T-cell (primary cell): ENCODE measurements at regions not wholly inside any gene's neighbourhood (a gene's known extent, or its start where the extent isn't known, plus 50 kb on each side); places are given as distances from the start of the nearest gene placed in this dataset.

Source experiments
- ATAC-seq, 4 experiments: fragments of 200-7000 bp in 3 of 4; fragments of 150-1000 bp in 1 of 4; cut with Tn5 transposase; replicated peaks in 1 of 4; 1 replicate in 3 of 4; 2 replicates in 1 of 4; pipeline ENCODE4 v1.10.0; 2021; ENCODE audit warnings: moderate library complexity in 3 of 4, mild to moderate bottlenecking in 2 of 4, moderate number of reproducible peaks in 1 of 4
- CTCF ChIA-PET, 2 donors: fragments of 300-600 bp; sonication (Branson Sonifier 250); formaldehyde crosslinking; loops; one replicate each; lab custom pipeline; 2022; ENCODE audit warnings: antibody characterized with exemption in 2 of 2; lab: Charles Lee
- POLR2A ChIA-PET, 2 donors: fragments of 300-600 bp; sonication (Branson Sonifier 250); formaldehyde crosslinking; loops; one replicate each; lab custom pipeline; 2022; ENCODE audit warnings: antibody characterized with exemption in 2 of 2; lab: Charles Lee
- DNase-seq, 35 experiments: peaks; one replicate each; pipeline versions ENCODE4 v3.0.0 to v3.0.0-alpha.2; 2013 to 2023
- H3K27ac ChIP-seq: one replicate; pipeline ENCODE4 v1.5.1; 2013; ENCODE audit warnings: low read length
- H3K27me3 ChIP-seq, 2 experiments: replicated peaks in 1 of 2; 1 replicate in 1 of 2; 2 replicates in 1 of 2; pipeline versions ENCODE4 v1.6.1 to v1.7.0; 2013; ENCODE audit warnings: low read length in 1 of 2, mixed read lengths in 1 of 2; ENCODE audit not compliant: control insufficient read depth in 2 of 2, insufficient read depth in 2 of 2; ENCODE audit errors: extremely low read depth in 1 of 2
- H3K36me3 ChIP-seq, 2 donors: 1 replicate in 1 of 2; 2 replicates in 1 of 2; pipeline versions ENCODE4 v1.6.1 to v1.7.0; 2013; ENCODE audit warnings: low read length in 1 of 2; ENCODE audit not compliant: control insufficient read depth in 2 of 2, insufficient read depth in 1 of 2; ENCODE audit errors: extremely low read depth in 1 of 2
- H3K4me1 ChIP-seq, 2 experiments: 1 replicate in 1 of 2; 2 replicates in 1 of 2; pipeline versions ENCODE4 v1.6.1 to v1.7.0; 2013; ENCODE audit warnings: low read length in 2 of 2, mixed read lengths in 1 of 2; ENCODE audit not compliant: insufficient read depth in 2 of 2, control insufficient read depth in 1 of 2; ENCODE audit errors: extremely low read depth in 1 of 2
- H3K4me3 ChIP-seq, 2 donors: 1 replicate in 1 of 2; 2 replicates in 1 of 2; pipeline versions ENCODE4 v1.5.1 to v1.7.0; 2013; ENCODE audit warnings: mild to moderate bottlenecking in 2 of 2, low read length in 1 of 2, moderate library complexity in 1 of 2; ENCODE audit not compliant: control insufficient read depth in 1 of 2; ENCODE audit errors: extremely low read depth in 1 of 2
- H3K9me3 ChIP-seq: 2 replicates; pipeline ENCODE4 v1.7.0; 2013
- H3K27ac Mint-ChIP-seq, 2 donors: one replicate each; pipeline ENCODE4 v1.8.0; 2020 to 2021; ENCODE audit warnings: mild to moderate bottlenecking in 2 of 2, mixed read lengths in 2 of 2
- H3K27me3 Mint-ChIP-seq, 2 donors: one replicate each; pipeline ENCODE4 v1.8.0; 2021 to 2022; ENCODE audit warnings: mixed read lengths in 2 of 2
- H3K36me3 Mint-ChIP-seq: one replicate; pipeline ENCODE4 v1.8.0; 2021; ENCODE audit warnings: mixed read lengths
- H3K4me1 Mint-ChIP-seq, 3 donors: one replicate each; pipeline ENCODE4 v1.8.0; 2020 to 2022; ENCODE audit warnings: mixed read lengths in 3 of 3, mild to moderate bottlenecking in 1 of 3
- H3K4me3 Mint-ChIP-seq, 3 donors: one replicate each; pipeline ENCODE4 v1.8.0; 2020 to 2022; ENCODE audit warnings: mild to moderate bottlenecking in 3 of 3, mixed read lengths in 3 of 3, moderate library complexity in 3 of 3
- H3K9me3 Mint-ChIP-seq, 3 donors: one replicate each; pipeline ENCODE4 v1.8.0; 2020 to 2022; ENCODE audit warnings: mixed read lengths in 3 of 3
- WGBS: methylation state at CpG from one replicate; pipeline ENCODE4 v1.1.5; 2013; ENCODE audit warnings: missing lambda C conversion rate; ENCODE audit not compliant: insufficient coverage; 5-methylcytosine and 5-hydroxymethylcytosine counted together

- DNase-seq (no peak), ATAC-seq (no peak)
- no peak overlapping the region for H3K4me3 Mint-ChIP-seq
- Histone ChIP-seq H3K9me3 (no peaks in the 10 kb centered on the region), H3K4me3 (no peak overlapping the region), H3K4me1 (no peaks in the 10 kb centered on the region), H3K36me3 (no peaks in the 10 kb centered on the region), H3K27ac (no peak overlapping the region), H3K27me3 (no peaks in the 10 kb centered on the region)
- no peaks in the 10 kb centered on the region for H3K36me3 Mint-ChIP-seq
- CTCF ChIA-PET: no interaction called here
- POLR2A ChIA-PET: no interaction called here
- no peak overlapping the region for H3K27ac Mint-ChIP-seq
- no peaks in the 10 kb centered on the region for H3K4me1 Mint-ChIP-seq
- H3K9me3 Mint-ChIP-seq: no peaks in the 10 kb centered on the region
- H3K27me3 Mint-ChIP-seq: no peaks in the 10 kb centered on the region
These were observed 267.6 kb upstream of the PRICKLE1 start for GRCh38 chr12:42857106-42857505.

DNA sequence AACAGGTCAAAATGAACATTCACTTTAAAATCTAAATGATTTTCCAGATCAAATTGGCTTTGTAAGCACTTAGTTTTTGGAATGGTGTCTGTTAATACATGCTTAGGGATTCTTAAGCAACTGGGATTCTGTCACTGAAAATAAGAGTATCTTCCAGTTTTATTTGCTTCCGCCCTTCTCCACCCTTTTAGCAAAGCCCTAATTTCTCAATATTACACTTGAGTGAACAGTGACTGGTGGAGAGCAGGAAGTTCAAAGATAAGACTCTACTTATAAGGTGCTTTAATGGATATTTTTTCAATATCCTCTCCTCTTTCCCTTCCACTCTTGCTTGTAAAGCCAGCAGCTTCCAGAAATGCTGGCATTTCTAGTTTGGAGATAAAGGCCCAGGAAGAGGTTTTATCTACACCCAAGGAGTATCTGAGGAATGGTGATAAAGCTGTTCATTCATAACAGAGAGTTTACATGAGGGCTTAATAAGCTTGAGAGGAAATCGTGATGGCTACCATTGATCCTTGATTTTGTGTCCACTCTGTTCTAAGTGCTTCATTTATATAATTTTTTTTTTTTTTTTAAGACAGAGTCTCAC, 265.9 kb upstream of the PRICKLE1 start:
- no peak for ATAC-seq
- H3K27me3 Mint-ChIP-seq: no peaks in the 10 kb centered on the region
- no peaks in the 10 kb centered on the region for H3K9me3 Mint-ChIP-seq
- CTCF ChIA-PET: no interaction called here
- no peak overlapping the region for H3K27ac Mint-ChIP-seq
- no peak for DNase-seq
- no peaks in the 10 kb centered on the region for H3K9me3 ChIP-seq
- no CpG with 5 or more reads among the region's 2 CpGs for WGBS
- no peaks in the 10 kb centered on the region for H3K36me3 Mint-ChIP-seq
- no peak overlapping the region for H3K4me3 ChIP-seq
- H3K27ac ChIP-seq: no peak overlapping the region
- no peak overlapping the region for H3K4me3 Mint-ChIP-seq
- H3K36me3 ChIP-seq: no peaks in the 10 kb centered on the region
- H3K27me3 ChIP-seq: no peaks in the 10 kb centered on the region
- no peaks in the 10 kb centered on the region for H3K4me1 ChIP-seq
- POLR2A ChIA-PET: no interaction called here
- no peaks in the 10 kb centered on the region for H3K4me1 Mint-ChIP-seq

GRCh38 chr12:42854826-42855225, 265.3 kb upstream of the PRICKLE1 start:
- ChIA-PET POLR2A (no interaction called here), CTCF (no interaction called here)
- H3K27me3 ChIP-seq: no peaks in the 10 kb centered on the region
- H3K4me1 ChIP-seq: no peaks in the 10 kb centered on the region
- no peak overlapping the region for H3K27ac Mint-ChIP-seq
- H3K9me3 ChIP-seq: no peaks in the 10 kb centered on the region
- no peaks in the 10 kb centered on the region for H3K36me3 Mint-ChIP-seq
- DNase-seq (no peak), ATAC-seq (no peak)
- H3K36me3 ChIP-seq: no peaks in the 10 kb centered on the region
- no peak overlapping the region for H3K4me3 ChIP-seq
- no peak overlapping the region for H3K4me3 Mint-ChIP-seq
- H3K27me3 Mint-ChIP-seq: no peaks in the 10 kb centered on the region
- H3K27ac ChIP-seq: no peak overlapping the region
- no peaks in the 10 kb centered on the region for H3K9me3 Mint-ChIP-seq
- no peaks in the 10 kb centered on the region for H3K4me1 Mint-ChIP-seq

- Histone ChIP-seq H3K4me1 (no peaks in the 10 kb centered on the region), H3K9me3 (no peaks in the 10 kb centered on the region), H3K36me3 (no peaks in the 10 kb centered on the region), H3K27me3 (no peaks in the 10 kb centered on the region), H3K27ac (no peak overlapping the region), H3K4me3 (no peak overlapping the region)
- no CpG with 5 or more reads among the region's 2 CpGs for WGBS
- no peak overlapping the region for H3K27ac Mint-ChIP-seq
- no peak for DNase-seq
- H3K9me3 Mint-ChIP-seq: no peaks in the 10 kb centered on the region
- CTCF ChIA-PET: no interaction called here
- no peaks in the 10 kb centered on the region for H3K27me3 Mint-ChIP-seq
- H3K36me3 Mint-ChIP-seq: no peaks in the 10 kb centered on the region
- POLR2A ChIA-PET: no interaction called here
- no peak for ATAC-seq
- no peaks in the 10 kb centered on the region for H3K4me1 Mint-ChIP-seq
- no peak overlapping the region for H3K4me3 Mint-ChIP-seq
These were observed 264.7 kb upstream of the PRICKLE1 start for GRCh38 chr12:42854208-42854607.

- H3K27me3 Mint-ChIP-seq: no peaks in the 10 kb centered on the region
- Histone ChIP-seq H3K27me3 (no peaks in the 10 kb centered on the region), H3K4me3 (no peak overlapping the region), H3K9me3 (no peaks in the 10 kb centered on the region), H3K4me1 (no peaks in the 10 kb centered on the region), H3K36me3 (no peaks in the 10 kb centered on the region), H3K27ac (no peak overlapping the region)
- no peak overlapping the region for H3K4me3 Mint-ChIP-seq
- no peak overlapping the region for H3K27ac Mint-ChIP-seq
- CTCF ChIA-PET: no interaction called here
- no peaks in the 10 kb centered on the region for H3K4me1 Mint-ChIP-seq
- 60% methylated on average over 1 of the region's 4 CpGs for WGBS
- POLR2A ChIA-PET: no interaction called here
- DNase-seq (no peak), ATAC-seq (no peak)
- no peaks in the 10 kb centered on the region for H3K36me3 Mint-ChIP-seq
- no peaks in the 10 kb centered on the region for H3K9me3 Mint-ChIP-seq
These were observed 264.0 kb upstream of the PRICKLE1 start for GRCh38 chr12:42853370-42854140.

DNA sequence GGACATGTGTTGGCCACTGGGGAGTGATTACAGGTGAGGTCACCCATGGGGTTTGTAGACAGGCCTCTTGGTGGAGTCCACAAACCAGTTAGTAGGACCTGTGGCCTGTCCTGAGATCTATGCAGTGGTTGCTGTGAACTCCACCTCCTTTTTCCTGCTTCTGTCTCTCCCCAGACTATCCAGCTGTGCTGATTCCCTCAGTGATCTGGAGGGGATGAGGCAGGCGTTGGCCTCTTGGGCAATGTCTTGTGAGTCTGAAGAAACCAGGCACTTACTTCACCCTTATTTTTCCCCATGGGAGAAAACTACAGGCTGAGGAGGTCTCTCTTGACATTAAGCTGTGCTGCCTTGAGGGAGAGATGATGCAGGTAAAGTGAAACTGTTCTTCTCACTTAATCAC, 257.2 kb upstream of the PRICKLE1 start:
- ATAC-seq (no peak), DNase-seq (no peak)
- Mint-ChIP-seq H3K9me3 (peaks cover 4 to 8% (median 5%) of the 10 kb centered on the region in 3 donors), H3K36me3 (no peaks in the 10 kb centered on the region), H3K4me3 (no peak overlapping the region), H3K27me3 (no peaks in the 10 kb centered on the region), H3K27ac (no peak overlapping the region), H3K4me1 (no peaks in the 10 kb centered on the region)
- Histone ChIP-seq H3K27me3 (no peaks in the 10 kb centered on the region), H3K27ac (no peak overlapping the region), H3K36me3 (no peaks in the 10 kb centered on the region), H3K4me3 (no peak overlapping the region), H3K9me3 (no peaks in the 10 kb centered on the region), H3K4me1 (no peaks in the 10 kb centered on the region)
- ChIA-PET CTCF (no interaction called here), POLR2A (no interaction called here)
- WGBS: no CpG with 5 or more reads among the region's 1 CpG
